HG03135 (cell line): ENCODE measurements at regions not wholly inside any gene's neighbourhood (a gene's known extent, or its start where the extent isn't known, plus 50 kb on each side); places are given as distances from the start of the nearest gene placed in this dataset.
"Not testable (repeated sequence)": the region's sequence is repeated elsewhere in the genome, so short reads cannot be mapped to it uniquely, and the experiment has no call there.

ENCODE experiments used
- ATAC-seq: cut with Tn5 transposase; IDR thresholded peaks from one replicate; pipeline ENCODE4 v1.9.1; 2021; ENCODE audit warnings: mild to moderate bottlenecking, moderate library complexity; ENCODE audit not compliant: unreplicated experiment

DNA sequence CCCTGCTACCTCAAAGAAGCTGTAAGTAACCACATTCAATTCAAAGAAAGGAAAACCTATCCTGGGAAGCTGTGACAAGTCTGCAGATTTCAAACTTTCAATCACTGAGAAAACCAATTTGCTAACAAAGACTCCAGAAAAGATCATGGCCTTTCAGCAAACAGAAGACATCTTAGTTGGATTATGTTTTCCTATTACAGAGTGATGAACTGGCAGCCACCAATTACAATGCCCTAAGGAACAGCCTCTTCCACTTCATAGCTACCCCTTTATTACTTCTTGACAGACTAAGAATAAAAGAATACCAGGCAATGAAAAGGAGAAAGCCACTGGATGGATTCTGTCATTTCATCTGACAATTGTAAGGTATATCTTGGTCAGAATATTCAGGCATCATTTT lies 128.2 kb upstream of the RASEF start:
- ATAC-seq: no peak

GRCh38 chr9:83189026-83189425 lies 126.1 kb upstream of the RASEF start:
- ATAC-seq: not testable (repeated sequence)

GRCh38 chr9:83188277-83188676 lies 125.3 kb upstream of the RASEF start:
- ATAC-seq: no peak

DNA sequence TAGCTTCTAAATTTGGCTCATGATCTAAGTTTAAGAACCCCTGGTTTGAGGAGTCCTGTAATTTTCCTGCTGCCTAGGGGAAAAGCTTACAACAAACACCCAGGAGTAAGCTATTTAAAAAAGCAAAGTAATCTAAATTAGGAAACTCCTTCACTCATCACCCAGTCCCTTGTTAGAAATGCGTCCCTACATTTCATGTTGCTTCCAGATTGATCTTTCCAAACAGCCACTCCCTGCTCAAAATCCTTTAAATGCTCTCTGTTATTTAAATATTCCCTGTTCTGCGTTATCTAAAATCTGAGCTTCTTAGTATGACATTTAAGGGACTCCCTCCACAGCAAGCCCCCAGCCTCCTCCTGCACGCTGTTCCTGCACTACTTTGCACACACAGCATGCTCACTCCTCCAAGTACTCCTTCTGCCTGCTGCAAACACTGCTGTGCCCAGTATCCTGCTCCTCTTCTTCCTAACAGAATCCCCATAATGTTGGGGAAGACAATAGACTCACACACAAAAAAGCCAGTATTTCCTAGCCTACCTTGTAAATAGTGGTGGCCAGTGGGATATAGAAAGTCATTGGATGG lies 123.3 kb upstream of the RASEF start:
- ATAC-seq: no peak

- no peak for ATAC-seq
Measured at GRCh38 chr9:83185488-83186154, 122.7 kb upstream of the RASEF start.

DNA sequence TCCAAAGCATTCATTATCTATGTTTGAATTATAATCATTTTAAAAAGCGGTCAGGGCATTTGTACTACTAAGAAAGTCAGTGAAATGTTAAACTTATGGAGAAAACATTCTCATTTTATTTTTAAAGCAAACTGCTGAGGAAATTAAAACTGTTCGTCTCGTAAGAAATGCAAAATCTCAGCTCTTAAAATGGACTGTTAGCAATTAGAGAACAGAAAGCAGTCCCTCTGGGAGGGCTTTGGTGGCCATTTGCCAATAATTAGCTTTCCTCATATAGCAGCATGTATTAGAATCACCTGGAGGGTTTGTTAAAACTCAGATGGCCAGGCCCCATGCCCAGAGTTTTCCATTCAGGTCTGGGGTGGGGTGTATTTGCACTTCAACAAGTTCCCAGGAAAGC lies 120.7 kb upstream of the RASEF start:
- ATAC-seq: no peak

DNA sequence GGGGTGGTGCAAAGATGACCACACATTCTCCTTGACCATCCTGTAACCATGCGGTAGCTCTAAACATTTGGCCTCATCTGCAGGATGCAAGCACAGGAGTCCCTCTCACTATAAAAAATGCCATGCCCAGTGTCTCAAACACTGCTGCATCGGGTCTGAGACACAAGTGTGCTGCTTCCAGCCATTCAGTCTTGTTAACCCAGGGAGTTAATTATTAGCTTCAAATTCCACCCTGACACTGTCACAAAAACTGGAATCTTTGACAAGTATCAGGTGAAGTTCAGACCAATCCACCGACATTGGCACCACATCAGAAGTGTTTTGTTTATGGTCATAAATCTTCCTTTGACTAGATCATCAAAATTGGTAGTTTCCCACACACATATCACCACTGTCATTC lies 119.1 kb upstream of the RASEF start:
- no peak for ATAC-seq

- no peak for ATAC-seq
Measured at GRCh38 chr9:83178717-83179116, 115.8 kb upstream of the RASEF start.

GRCh38 chr9:83177747-83178146 lies 114.8 kb upstream of the RASEF start:
- no peak for ATAC-seq

GRCh38 chr9:83167126-83167525 lies 104.2 kb upstream of the RASEF start:
- ATAC-seq: no peak

- ATAC-seq: no peak
Measured at GRCh38 chr9:83166372-83166771, 103.4 kb upstream of the RASEF start.

DNA sequence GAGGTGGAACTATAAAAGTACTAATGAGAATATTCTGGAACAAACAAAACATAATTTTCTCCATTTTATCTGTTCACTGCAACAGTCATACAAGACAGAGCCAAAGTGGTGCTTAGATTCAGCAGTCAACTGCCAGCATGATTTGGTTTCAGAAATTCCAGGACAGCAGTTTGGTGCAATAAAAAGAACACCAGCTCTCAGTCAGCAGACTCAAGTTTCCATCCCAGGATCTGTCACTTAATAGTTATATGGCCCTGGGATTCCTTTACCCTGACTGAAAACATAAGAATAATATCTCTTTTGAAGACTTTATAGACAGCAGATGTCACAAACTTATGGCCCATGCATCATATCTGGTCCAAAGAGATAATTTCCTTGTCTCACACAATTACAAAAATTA lies 92.8 kb upstream of the RASEF start:
- no peak for ATAC-seq

GRCh38 chr9:83154821-83155220 lies 91.9 kb upstream of the RASEF start:
- ATAC-seq: no peak

DNA sequence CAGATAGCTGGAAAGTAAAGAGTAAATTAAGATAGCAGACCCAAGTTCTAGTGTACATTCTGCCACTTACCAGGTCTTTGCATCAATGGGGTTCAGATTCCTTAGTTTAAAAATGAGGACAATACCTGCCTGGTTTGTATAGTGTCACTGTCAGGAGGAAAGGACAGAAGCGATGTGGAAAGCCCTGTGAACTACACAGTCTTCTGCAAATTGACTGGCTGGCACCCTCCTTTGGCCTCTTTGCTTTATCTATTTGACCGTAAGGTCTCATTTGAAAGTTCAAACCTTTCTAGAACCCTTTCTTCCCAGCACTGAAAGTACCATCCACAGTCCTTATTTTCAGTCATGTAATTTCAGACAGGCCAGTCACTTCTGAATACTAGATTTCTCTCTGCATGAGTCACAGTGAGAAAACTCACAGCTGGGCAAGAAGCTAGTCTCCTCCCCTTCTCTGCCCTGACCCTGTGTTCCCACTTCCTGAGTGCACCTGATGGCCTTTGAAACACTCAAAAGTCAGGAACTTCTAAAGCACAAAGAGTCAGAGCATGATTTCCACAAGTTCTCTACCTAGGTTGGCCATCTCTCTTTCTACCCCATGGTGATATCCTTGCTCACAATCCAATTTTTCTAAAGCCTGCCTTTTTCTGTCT lies 91.3 kb upstream of the RASEF start:
- peak; percentile 91 for ATAC-seq

DNA sequence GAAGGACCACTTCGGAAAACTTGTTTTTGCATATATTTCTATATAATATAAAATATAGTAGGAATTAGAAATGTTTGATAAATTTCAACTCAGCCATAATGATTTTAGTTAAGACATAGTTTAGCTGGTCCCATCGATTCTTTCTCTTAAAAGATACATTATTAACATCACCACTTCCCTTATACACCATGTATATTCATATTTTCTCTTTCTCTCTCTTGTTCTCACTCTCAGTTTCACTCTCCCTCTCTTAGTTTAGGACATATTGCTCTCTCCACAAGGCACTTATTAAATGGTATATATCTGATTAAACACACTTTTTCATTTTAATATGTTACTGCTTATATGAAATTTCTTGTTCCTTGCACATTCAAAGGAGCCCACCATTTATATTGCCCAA lies 90.1 kb upstream of the RASEF start:
- ATAC-seq: no peak

DNA sequence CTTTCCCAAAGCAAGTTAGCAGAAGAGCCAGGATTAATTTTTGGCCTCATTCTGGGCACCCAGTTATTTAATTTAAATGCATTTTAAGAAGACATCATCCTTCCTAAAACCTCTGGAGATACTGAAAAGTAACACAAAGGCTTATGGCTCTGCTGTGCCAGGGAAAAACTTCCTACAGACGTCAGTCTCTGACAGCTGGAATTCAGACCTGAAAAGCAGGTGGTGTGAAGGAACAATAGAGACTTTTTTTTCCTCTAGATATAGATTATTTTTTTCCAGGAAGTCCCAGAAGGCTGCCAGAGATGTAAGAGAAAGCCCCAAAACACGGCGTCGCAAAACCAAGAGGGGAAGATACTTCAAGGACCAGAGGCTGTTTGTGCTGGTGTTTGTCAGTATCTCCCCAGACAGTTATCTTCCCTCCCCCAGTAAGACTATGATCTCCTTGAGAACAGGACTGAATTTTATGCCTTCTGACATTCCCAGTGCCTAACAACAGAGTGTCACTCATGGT lies 88.7 kb upstream of the RASEF start:
- no peak for ATAC-seq

DNA sequence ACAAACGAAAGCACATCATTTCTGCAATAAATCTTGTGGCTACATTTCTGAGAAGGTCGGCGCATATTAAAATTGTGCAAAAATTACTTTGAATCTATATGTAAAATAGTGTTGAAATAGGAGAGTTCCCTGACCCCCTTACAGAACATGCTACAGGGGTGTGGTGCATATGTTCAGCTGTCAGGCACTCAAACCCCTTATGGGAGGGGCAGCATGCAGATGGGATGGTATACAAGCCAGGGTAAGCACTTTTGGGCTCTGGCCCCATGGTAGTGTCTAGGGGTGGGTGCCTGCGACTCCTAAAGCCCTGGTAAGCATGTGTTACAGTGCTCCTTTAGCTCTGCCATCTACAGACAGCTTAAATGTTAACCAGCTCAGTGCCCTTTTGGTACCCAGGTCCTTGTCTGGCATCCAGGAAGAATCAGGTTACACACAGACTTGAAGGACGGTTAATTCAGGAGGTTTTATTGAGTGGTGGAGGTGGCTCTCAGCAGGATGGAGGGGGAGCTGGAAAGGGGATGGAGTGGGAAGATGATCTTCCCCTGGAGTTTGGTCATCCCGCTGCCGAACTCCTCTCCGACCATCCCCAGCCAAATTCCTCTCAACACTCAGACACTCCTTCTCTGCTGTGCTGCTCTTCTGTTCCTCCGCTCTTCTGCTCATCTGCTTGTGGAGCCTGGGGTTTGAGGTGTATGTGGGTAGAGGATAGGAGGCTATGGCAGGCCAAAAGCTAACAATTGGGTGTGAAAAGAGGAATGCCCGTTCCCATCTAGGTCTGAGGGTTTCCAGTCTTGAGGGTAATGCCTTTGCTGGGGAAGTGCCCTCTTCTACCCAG lies 84.6 kb upstream of the RASEF start:
- no peak for ATAC-seq

DNA sequence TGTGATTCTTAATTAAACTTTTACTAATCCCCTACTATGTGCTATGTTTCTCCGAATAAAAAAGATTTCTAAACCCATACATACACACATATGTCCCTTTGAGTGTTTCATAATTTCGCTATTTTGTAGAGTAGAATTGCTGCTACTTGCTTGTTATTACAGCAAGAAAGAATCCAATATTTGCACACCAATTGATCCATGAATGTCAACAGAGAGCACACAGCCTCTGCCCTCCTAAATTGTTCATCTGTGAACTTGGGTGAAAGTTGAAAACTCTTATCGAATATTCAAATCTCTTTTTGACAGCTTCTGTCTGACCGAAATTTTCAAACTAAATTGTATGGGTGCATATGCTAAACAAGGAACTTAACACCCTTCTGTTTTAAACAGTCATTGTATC lies 83.4 kb upstream of the RASEF start:
- no peak for ATAC-seq

GRCh38 chr9:83144492-83144891 lies 81.5 kb upstream of the RASEF start:
- ATAC-seq: no peak

GRCh38 chr9:83142389-83142788 lies 79.4 kb upstream of the RASEF start:
- ATAC-seq: no peak

- ATAC-seq: no peak
Measured at GRCh38 chr9:83141887-83142286, 78.9 kb upstream of the RASEF start.
